MG63 (cell line): ENCODE measurements at regions not wholly inside any gene's neighbourhood (a gene's known extent, or its start where the extent isn't known, plus 50 kb on each side); places are given as distances from the start of the nearest gene placed in this dataset.
"Not testable (repeated sequence)": the region's sequence is repeated elsewhere in the genome, so short reads cannot be mapped to it uniquely, and the experiment has no call there.

Source experiments
- DNase-seq: peaks from one replicate; pipeline ENCODE4 v3.0.0-alpha.2; 2020
- H3K27me3 ChIP-seq: fragments of 250-450 bp; sonication (Bioruptor Pico); 2 replicates; pipeline ENCODE4 v1.5.1; 2020; ENCODE audit warnings: mild to moderate bottlenecking, moderate library complexity
- H3K36me3 ChIP-seq: fragments of 250-450 bp; sonication (Bioruptor Pico); 2 replicates; pipeline ENCODE4 v1.5.1; 2020; ENCODE audit warnings: mild to moderate bottlenecking, moderate library complexity
- H3K4me3 ChIP-seq: fragments of 250-450 bp; sonication (Bioruptor Pico); 2 replicates; pipeline ENCODE4 v1.5.1; 2020; ENCODE audit warnings: mild to moderate bottlenecking, moderate library complexity
- H3K9me3 ChIP-seq: fragments of 250-450 bp; sonication (Bioruptor Pico); 2 replicates; pipeline ENCODE4 v1.5.1; 2020; ENCODE audit warnings: mild to moderate bottlenecking, moderate library complexity

- DNase-seq, H3K27me3 ChIP-seq, H3K4me3 ChIP-seq, H3K36me3 ChIP-seq, H3K9me3 ChIP-seq: not testable (repeated sequence)
These were observed 97.7 kb downstream of the TSN start for GRCh38 chr2:121853149-121853548.

- Histone ChIP-seq H3K4me3 (no peak overlapping the region), H3K27me3 (no peaks in the 10 kb centered on the region; the same call in none of the 2 replicates), H3K9me3 (peaks cover 6% of the 10 kb centered on the region), H3K36me3 (no peaks in the 10 kb centered on the region)
- no peak for DNase-seq
These were observed 100.1 kb downstream of the TSN start for GRCh38 chr2:121855510-121855909.

GRCh38 chr2:121856360-121856759, 100.9 kb downstream of the TSN start:
- Histone ChIP-seq H3K4me3 (no peak overlapping the region), H3K9me3 (peaks cover 6% of the 10 kb centered on the region), H3K36me3 (no peaks in the 10 kb centered on the region), H3K27me3 (no peaks in the 10 kb centered on the region; the same call in 1 of the 2 replicates)
- no peak for DNase-seq

GRCh38 chr2:121858369-121858768, 102.9 kb downstream of the TSN start:
- no peak for DNase-seq
- H3K9me3 ChIP-seq, result peaks cover 6% of the 10 kb centered on the region
- no peaks in the 10 kb centered on the region; the same call in 1 of the 2 replicates for H3K27me3 ChIP-seq
- H3K4me3 ChIP-seq, result no peak overlapping the region
- H3K36me3 ChIP-seq, result no peaks in the 10 kb centered on the region

GRCh38 chr2:121858847-121859246, 103.4 kb downstream of the TSN start:
- no peaks in the 10 kb centered on the region; the same call in 1 of the 2 replicates for H3K27me3 ChIP-seq
- no peaks in the 10 kb centered on the region for H3K36me3 ChIP-seq
- no peak overlapping the region for H3K4me3 ChIP-seq
- no peak for DNase-seq
- peaks cover 6% of the 10 kb centered on the region for H3K9me3 ChIP-seq

- Histone ChIP-seq H3K27me3 (no peaks in the 10 kb centered on the region; the same call in 1 of the 2 replicates), H3K36me3 (no peaks in the 10 kb centered on the region), H3K9me3 (no peaks in the 10 kb centered on the region; the same call in 1 of the 2 replicates), H3K4me3 (no peak overlapping the region)
- peak; percentile 57 for DNase-seq
These were observed 104.7 kb downstream of the TSN start for GRCh38 chr2:121860033-121860757.

GRCh38 chr2:121860758-121861227, 105.3 kb downstream of the TSN start:
- no peaks in the 10 kb centered on the region; the same call in 1 of the 2 replicates for H3K9me3 ChIP-seq
- no peak for DNase-seq
- no peaks in the 10 kb centered on the region for H3K36me3 ChIP-seq
- H3K27me3 ChIP-seq, result no peaks in the 10 kb centered on the region
- no peak overlapping the region for H3K4me3 ChIP-seq

GRCh38 chr2:121862286-121862685, 106.8 kb downstream of the TSN start:
- Histone ChIP-seq H3K27me3 (no peaks in the 10 kb centered on the region), H3K9me3 (no peaks in the 10 kb centered on the region; the same call in 1 of the 2 replicates), H3K4me3 (no peak overlapping the region), H3K36me3 (no peaks in the 10 kb centered on the region)
- DNase-seq, result no peak

GRCh38 chr2:121865914-121866313, 110.5 kb downstream of the TSN start:
- no peak for DNase-seq

GRCh38 chr2:121866789-121867188, 111.3 kb downstream of the TSN start:
- H3K27me3 ChIP-seq, result peaks cover 4% of the 10 kb centered on the region; the same call in 1 of the 2 replicates
- DNase-seq, result no peak
- no peaks in the 10 kb centered on the region; the same call in 1 of the 2 replicates for H3K9me3 ChIP-seq
- H3K36me3 ChIP-seq, result no peaks in the 10 kb centered on the region
- no peak overlapping the region for H3K4me3 ChIP-seq

More at GRCh38 chr2:121865914-121866313, 110.5 kb downstream of the TSN start:
- no peaks in the 10 kb centered on the region for H3K36me3 ChIP-seq
- no peaks in the 10 kb centered on the region; the same call in 1 of the 2 replicates for H3K9me3 ChIP-seq
- H3K4me3 ChIP-seq, result no peak overlapping the region
- peaks cover 4% of the 10 kb centered on the region; the same call in 1 of the 2 replicates for H3K27me3 ChIP-seq

- Histone ChIP-seq H3K36me3 (no peaks in the 10 kb centered on the region), H3K9me3 (no peaks in the 10 kb centered on the region), H3K4me3 (no peak overlapping the region), H3K27me3 (peaks cover 4% of the 10 kb centered on the region; the same call in 1 of the 2 replicates)
- DNase-seq, result no peak
These were observed 113.2 kb downstream of the TSN start for GRCh38 chr2:121868652-121869051.

- H3K36me3 ChIP-seq, result no peaks in the 10 kb centered on the region
- no peaks in the 10 kb centered on the region for H3K9me3 ChIP-seq
- DNase-seq, result no peak
- H3K27me3 ChIP-seq, result peaks cover 4% of the 10 kb centered on the region; the same call in 1 of the 2 replicates
- H3K4me3 ChIP-seq, result no peak overlapping the region
These were observed 113.9 kb downstream of the TSN start for GRCh38 chr2:121869363-121869762.

- DNase-seq, result no peak
- Histone ChIP-seq H3K9me3 (no peaks in the 10 kb centered on the region), H3K36me3 (no peaks in the 10 kb centered on the region), H3K4me3 (no peak overlapping the region), H3K27me3 (peaks cover 4% of the 10 kb centered on the region; the same call in 1 of the 2 replicates)
These were observed 114.4 kb downstream of the TSN start for GRCh38 chr2:121869873-121870272.

- H3K4me3 ChIP-seq, result no peak overlapping the region
- no peak for DNase-seq
- no peaks in the 10 kb centered on the region for H3K9me3 ChIP-seq
- no peaks in the 10 kb centered on the region for H3K36me3 ChIP-seq
- peaks cover 4% of the 10 kb centered on the region; the same call in 1 of the 2 replicates for H3K27me3 ChIP-seq
These were observed 117.2 kb downstream of the TSN start for GRCh38 chr2:121872651-121873050.

- Histone ChIP-seq H3K9me3 (no peaks in the 10 kb centered on the region), H3K4me3 (no peak overlapping the region), H3K27me3 (no peaks in the 10 kb centered on the region), H3K36me3 (no peaks in the 10 kb centered on the region)
- no peak for DNase-seq
These were observed 118.4 kb downstream of the TSN start for GRCh38 chr2:121873864-121874263.

- H3K27me3 ChIP-seq, result no peaks in the 10 kb centered on the region
- H3K36me3 ChIP-seq, result no peaks in the 10 kb centered on the region
- DNase-seq, result no peak
- no peaks in the 10 kb centered on the region for H3K9me3 ChIP-seq
- no peak overlapping the region for H3K4me3 ChIP-seq
These were observed 120.2 kb downstream of the TSN start for GRCh38 chr2:121875585-121876185.

- Histone ChIP-seq H3K27me3 (no peaks in the 10 kb centered on the region), H3K36me3 (no peaks in the 10 kb centered on the region), H3K9me3 (no peaks in the 10 kb centered on the region), H3K4me3 (no peak overlapping the region)
- DNase-seq, result no peak
These were observed 121.9 kb downstream of the TSN start for GRCh38 chr2:121877366-121877765.
